HEK293 (cell line): ENCODE measurements at regions not wholly inside any gene's neighbourhood (a gene's known extent, or its start where the extent isn't known, plus 50 kb on each side); places are given as distances from the start of the nearest gene placed in this dataset.
"Not testable (repeated sequence)": the region's sequence is repeated elsewhere in the genome, so short reads cannot be mapped to it uniquely, and the experiment has no call there.

Experiments
- HOXA7 ChIP-seq: sonication (generic); formaldehyde crosslinking; IDR thresholded peaks from 2 replicates; pipeline ENCODE4 v1.8.1; 2022; ENCODE audit warnings: missing genetic modification reagents, borderline replicate concordance
- MEIS1 ChIP-seq: sonication (generic); formaldehyde crosslinking; IDR thresholded peaks from 2 replicates; pipeline ENCODE4 v1.8.1; 2022; ENCODE audit warnings: missing genetic modification reagents, mild to moderate bottlenecking, borderline replicate concordance
- RBAK ChIP-seq: fragments of 450-650 bp; formaldehyde crosslinking; IDR thresholded peaks from 2 replicates; pipeline ENCODE4 v1.5.1; 2016; ENCODE audit warnings: missing biosample characterization, missing genetic modification characterization
- REPIN1 ChIP-seq: fragments of 450-650 bp; formaldehyde crosslinking; IDR thresholded peaks from 2 replicates; pipeline ENCODE4 v1.5.1; 2017; ENCODE audit warnings: missing biosample characterization, missing genetic modification characterization, low read depth
- SETDB1 ChIP-seq: IDR thresholded peaks from one replicate; pipeline ENCODE4 v1.6.1; 2017; ENCODE audit warnings: mild to moderate bottlenecking, low read length, moderate library complexity, mixed read lengths; ENCODE audit not compliant: insufficient read length
- ZBTB1 ChIP-seq: fragments of 450-650 bp; formaldehyde crosslinking; IDR thresholded peaks from 2 replicates; pipeline ENCODE4 v1.5.1; 2016; ENCODE audit warnings: missing biosample characterization, missing genetic modification characterization
- ZNF223 ChIP-seq: fragments of 450-650 bp; formaldehyde crosslinking; IDR thresholded peaks from 2 replicates; pipeline ENCODE4 v1.5.1; 2016; ENCODE audit warnings: missing biosample characterization, missing genetic modification characterization
- ZNF274 ChIP-seq, 2 experiments: fragments of 200-500 bp in 1 of 2; fragments of 450-650 bp in 1 of 2; sonication (Bioruptor generic) in 1 of 2; formaldehyde crosslinking in 1 of 2; IDR thresholded peaks; 2 replicates each; pipeline versions ENCODE4 v1.5.1 to v1.6.1; 2014 to 2016; ENCODE audit warnings: borderline replicate concordance in 1 of 2, inconsistent platforms in 1 of 2, low read length in 1 of 2, missing biosample characterization in 1 of 2, missing genetic modification characterization in 1 of 2
- ZNF311 ChIP-seq: fragments of 450-650 bp; formaldehyde crosslinking; IDR thresholded peaks from 2 replicates; pipeline ENCODE4 v1.5.1; 2017; ENCODE audit warnings: missing biosample characterization, missing genetic modification characterization, borderline replicate concordance
- ZNF747 ChIP-seq: fragments of 450-650 bp; formaldehyde crosslinking; IDR thresholded peaks from 2 replicates; pipeline ENCODE4 v1.5.1; 2016; ENCODE audit warnings: missing biosample characterization, missing genetic modification characterization
- ZNF785 ChIP-seq: fragments of 450-650 bp; formaldehyde crosslinking; IDR thresholded peaks from 2 replicates; pipeline ENCODE4 v1.5.1; 2016; ENCODE audit warnings: missing biosample characterization, missing genetic modification characterization
- TF ChIP-seq, protein P1 (sequence below): fragments of 450-650 bp; formaldehyde crosslinking; IDR thresholded peaks from 2 replicates; pipeline ENCODE4 v1.5.1; 2016; ENCODE audit warnings: missing biosample characterization, missing genetic modification characterization, low read depth
- TF ChIP-seq, protein P2 (sequence below): fragments of 450-650 bp; formaldehyde crosslinking; IDR thresholded peaks from 2 replicates; pipeline ENCODE4 v1.5.1; 2016; ENCODE audit warnings: missing biosample characterization, missing genetic modification characterization
- TF ChIP-seq, protein P3 (sequence below): fragments of 450-650 bp; formaldehyde crosslinking; IDR thresholded peaks from 2 replicates; pipeline ENCODE4 v1.5.1; 2016; ENCODE audit warnings: missing biosample characterization, missing genetic modification characterization, low read depth

DNA sequence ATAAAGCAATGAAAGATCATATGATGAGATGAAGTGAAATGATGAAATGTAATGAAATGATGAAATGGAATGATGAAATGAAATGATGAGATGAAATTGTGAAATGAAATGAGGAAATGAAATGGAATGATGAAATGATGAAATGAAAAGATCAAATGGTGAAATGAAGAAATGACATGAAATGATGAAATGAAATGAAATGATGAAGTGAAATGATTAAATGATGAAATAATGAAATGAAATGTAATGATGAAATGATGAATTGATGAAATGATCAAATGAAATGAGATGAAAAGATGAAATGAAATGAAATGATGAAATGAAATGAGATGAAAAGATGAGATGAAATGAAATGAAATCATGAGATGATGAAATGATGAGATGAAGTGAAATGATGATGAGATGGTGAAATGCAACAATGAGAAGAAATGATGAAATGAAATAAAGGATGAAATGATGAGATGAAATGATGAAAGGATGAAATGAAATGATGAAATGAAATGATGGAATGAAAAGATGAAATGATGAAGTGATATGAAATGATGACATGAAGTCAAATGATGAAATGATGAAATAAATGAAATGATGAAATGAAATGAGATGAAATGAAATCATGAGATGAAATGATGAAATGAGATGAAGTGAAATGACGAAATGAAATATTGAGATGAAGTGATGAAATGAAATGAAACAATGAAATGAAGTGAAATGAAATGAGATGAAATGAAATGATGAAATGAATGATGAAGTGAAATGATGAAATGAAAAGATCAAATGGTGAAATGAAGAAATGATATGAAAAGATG lies 130.5 kb upstream of the TP53TG3C start:
- TF ChIP-seq ZNF223; ZBTB1 (tag by site-specific recombination); HOXA7 (CRISPR knock-in tag); ZNF274 (IDR thresholded peaks at IDR 0.05; ENCODE audit: low read length); ZNF274 (tag by site-specific recombination; IDR thresholded peaks at IDR 0.05; ENCODE audit: borderline replicate concordance); MEIS1 (CRISPR knock-in tag); ZNF311; SETDB1; ZNF747 (tag by site-specific recombination); ZNF785 (tag by site-specific recombination); RBAK; REPIN1 (tag by site-specific recombination): not testable (repeated sequence)
- TF ChIP-seq, protein P1, sequence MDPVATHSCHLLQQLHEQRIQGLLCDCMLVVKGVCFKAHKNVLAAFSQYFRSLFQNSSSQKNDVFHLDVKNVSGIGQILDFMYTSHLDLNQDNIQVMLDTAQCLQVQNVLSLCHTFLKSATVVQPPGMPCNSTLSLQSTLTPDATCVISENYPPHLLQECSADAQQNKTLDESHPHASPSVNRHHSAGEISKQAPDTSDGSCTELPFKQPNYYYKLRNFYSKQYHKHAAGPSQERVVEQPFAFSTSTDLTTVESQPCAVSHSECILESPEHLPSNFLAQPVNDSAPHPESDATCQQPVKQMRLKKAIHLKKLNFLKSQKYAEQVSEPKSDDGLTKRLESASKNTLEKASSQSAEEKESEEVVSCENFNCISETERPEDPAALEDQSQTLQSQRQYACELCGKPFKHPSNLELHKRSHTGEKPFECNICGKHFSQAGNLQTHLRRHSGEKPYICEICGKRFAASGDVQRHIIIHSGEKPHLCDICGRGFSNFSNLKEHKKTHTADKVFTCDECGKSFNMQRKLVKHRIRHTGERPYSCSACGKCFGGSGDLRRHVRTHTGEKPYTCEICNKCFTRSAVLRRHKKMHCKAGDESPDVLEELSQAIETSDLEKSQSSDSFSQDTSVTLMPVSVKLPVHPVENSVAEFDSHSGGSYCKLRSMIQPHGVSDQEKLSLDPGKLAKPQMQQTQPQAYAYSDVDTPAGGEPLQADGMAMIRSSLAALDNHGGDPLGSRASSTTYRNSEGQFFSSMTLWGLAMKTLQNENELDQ: not testable (repeated sequence)
- TF ChIP-seq, protein P2, sequence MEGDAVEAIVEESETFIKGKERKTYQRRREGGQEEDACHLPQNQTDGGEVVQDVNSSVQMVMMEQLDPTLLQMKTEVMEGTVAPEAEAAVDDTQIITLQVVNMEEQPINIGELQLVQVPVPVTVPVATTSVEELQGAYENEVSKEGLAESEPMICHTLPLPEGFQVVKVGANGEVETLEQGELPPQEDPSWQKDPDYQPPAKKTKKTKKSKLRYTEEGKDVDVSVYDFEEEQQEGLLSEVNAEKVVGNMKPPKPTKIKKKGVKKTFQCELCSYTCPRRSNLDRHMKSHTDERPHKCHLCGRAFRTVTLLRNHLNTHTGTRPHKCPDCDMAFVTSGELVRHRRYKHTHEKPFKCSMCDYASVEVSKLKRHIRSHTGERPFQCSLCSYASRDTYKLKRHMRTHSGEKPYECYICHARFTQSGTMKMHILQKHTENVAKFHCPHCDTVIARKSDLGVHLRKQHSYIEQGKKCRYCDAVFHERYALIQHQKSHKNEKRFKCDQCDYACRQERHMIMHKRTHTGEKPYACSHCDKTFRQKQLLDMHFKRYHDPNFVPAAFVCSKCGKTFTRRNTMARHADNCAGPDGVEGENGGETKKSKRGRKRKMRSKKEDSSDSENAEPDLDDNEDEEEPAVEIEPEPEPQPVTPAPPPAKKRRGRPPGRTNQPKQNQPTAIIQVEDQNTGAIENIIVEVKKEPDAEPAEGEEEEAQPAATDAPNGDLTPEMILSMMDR (tag by site-specific recombination): not testable (repeated sequence)
- TF ChIP-seq, protein P3, sequence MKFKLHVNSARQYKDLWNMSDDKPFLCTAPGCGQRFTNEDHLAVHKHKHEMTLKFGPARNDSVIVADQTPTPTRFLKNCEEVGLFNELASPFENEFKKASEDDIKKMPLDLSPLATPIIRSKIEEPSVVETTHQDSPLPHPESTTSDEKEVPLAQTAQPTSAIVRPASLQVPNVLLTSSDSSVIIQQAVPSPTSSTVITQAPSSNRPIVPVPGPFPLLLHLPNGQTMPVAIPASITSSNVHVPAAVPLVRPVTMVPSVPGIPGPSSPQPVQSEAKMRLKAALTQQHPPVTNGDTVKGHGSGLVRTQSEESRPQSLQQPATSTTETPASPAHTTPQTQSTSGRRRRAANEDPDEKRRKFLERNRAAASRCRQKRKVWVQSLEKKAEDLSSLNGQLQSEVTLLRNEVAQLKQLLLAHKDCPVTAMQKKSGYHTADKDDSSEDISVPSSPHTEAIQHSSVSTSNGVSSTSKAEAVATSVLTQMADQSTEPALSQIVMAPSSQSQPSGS: peak; percentile 15; the same call in 1 of the 2 replicates
